Lower lobe of right lung (tissue), 2 donors: ENCODE measurements at regions not wholly inside any gene's neighbourhood (a gene's known extent, or its start where the extent isn't known, plus 50 kb on each side); places are given as distances from the start of the nearest gene placed in this dataset.

Experiments
- ATAC-seq, 2 donors: fragments of 200-7000 bp; cut with Tn5 transposase; one replicate each; pipeline ENCODE4 v1.9.1; 2020 to 2022; ENCODE audit warnings: mild to moderate bottlenecking in 2 of 2, moderate library complexity in 2 of 2
- DNase-seq: peaks from one replicate; pipeline ENCODE4 v3.0.0-alpha.2; 2020
- H3K27ac ChIP-seq: fragments of 200-600 bp; one replicate; pipeline ENCODE4 v1.8.0; 2022
- H3K27me3 ChIP-seq: fragments of 200-600 bp; one replicate; pipeline ENCODE4 v1.8.0; 2022; ENCODE audit warnings: low read depth
- H3K36me3 ChIP-seq: fragments of 200-600 bp; one replicate; pipeline ENCODE4 v1.8.0; 2022; ENCODE audit warnings: mild to moderate bottlenecking
- H3K4me1 ChIP-seq: fragments of 200-600 bp; one replicate; pipeline ENCODE4 v1.8.0; 2022
- H3K4me3 ChIP-seq: fragments of 200-600 bp; one replicate; pipeline ENCODE4 v1.8.0; 2022; ENCODE audit warnings: mild to moderate bottlenecking
- H3K9me3 ChIP-seq: fragments of 200-600 bp; one replicate; pipeline ENCODE4 v1.8.0; 2022
- intact Hi-C: fragments of 100-400 bp; cut with DNase I; formaldehyde crosslinking; loops from one replicate; pipeline ENCODE4 v1.11.0; 2022
- TF ChIP-seq, protein P1 (sequence below): fragments of 200-600 bp; IDR thresholded peaks from one replicate; pipeline ENCODE4 v1.8.0; 2022; ENCODE audit warnings: antibody characterized with exemption, mild to moderate bottlenecking
- donor health status: DM: no; HTN: yes; CAD: no; lungs with severe emphysema.

DNA sequence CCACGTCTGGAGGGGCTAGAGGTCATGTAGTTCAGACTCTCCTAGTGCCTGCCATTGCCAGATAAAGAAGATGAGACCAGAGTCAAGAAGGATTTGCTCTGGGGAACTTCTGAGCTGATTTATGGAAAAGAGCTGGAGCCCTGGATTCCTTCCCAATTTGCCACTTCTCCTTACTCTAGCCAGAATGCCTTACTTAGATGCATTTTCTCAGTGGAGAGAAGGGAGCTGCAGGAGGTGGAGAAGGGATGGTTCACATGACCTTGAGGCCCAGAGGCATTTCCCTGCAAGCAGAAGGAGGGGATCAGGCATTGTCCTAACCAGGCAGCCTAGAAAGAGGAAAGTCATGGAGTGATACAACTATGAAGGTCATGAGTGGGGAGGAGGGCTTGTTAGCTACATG, 122.2 kb downstream of the UNC5CL start:
- intact Hi-C loops: no loop called here
- Histone ChIP-seq H3K27me3 (no peaks in the 10 kb centered on the region), H3K27ac (no peak overlapping the region), H3K9me3 (no peaks in the 10 kb centered on the region), H3K4me1 (no peaks in the 10 kb centered on the region), H3K36me3 (no peaks in the 10 kb centered on the region), H3K4me3 (no peak overlapping the region)
- TF ChIP-seq, protein P1, sequence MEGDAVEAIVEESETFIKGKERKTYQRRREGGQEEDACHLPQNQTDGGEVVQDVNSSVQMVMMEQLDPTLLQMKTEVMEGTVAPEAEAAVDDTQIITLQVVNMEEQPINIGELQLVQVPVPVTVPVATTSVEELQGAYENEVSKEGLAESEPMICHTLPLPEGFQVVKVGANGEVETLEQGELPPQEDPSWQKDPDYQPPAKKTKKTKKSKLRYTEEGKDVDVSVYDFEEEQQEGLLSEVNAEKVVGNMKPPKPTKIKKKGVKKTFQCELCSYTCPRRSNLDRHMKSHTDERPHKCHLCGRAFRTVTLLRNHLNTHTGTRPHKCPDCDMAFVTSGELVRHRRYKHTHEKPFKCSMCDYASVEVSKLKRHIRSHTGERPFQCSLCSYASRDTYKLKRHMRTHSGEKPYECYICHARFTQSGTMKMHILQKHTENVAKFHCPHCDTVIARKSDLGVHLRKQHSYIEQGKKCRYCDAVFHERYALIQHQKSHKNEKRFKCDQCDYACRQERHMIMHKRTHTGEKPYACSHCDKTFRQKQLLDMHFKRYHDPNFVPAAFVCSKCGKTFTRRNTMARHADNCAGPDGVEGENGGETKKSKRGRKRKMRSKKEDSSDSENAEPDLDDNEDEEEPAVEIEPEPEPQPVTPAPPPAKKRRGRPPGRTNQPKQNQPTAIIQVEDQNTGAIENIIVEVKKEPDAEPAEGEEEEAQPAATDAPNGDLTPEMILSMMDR: no peak
- ATAC-seq: no peak
- no peak for DNase-seq

DNA sequence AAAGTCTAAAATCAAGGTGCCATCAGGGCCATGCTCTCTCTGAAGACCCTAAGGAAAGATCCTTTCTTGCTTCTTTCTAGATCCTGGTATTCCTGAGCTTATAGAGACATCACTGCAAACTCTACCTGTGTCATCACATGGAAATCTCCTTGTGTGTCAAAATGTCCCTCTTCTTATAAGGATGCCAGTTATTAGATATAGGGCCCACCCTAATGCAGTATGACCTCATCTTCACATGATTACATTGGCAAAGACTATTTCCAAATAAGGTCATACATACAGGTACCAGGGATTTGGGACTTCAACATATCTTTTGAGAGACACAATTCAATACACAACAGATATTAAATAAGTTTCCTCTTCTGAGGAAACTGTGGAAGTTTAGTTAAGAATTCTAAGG, 123.9 kb downstream of the UNC5CL start:
- Histone ChIP-seq H3K4me3 (no peak overlapping the region), H3K27me3 (no peaks in the 10 kb centered on the region), H3K4me1 (no peaks in the 10 kb centered on the region), H3K9me3 (no peaks in the 10 kb centered on the region), H3K36me3 (no peaks in the 10 kb centered on the region), H3K27ac (no peak overlapping the region)
- intact Hi-C loops: no loop called here
- TF ChIP-seq, protein P1: no peak
- no peak for DNase-seq
- no peak for ATAC-seq

DNA sequence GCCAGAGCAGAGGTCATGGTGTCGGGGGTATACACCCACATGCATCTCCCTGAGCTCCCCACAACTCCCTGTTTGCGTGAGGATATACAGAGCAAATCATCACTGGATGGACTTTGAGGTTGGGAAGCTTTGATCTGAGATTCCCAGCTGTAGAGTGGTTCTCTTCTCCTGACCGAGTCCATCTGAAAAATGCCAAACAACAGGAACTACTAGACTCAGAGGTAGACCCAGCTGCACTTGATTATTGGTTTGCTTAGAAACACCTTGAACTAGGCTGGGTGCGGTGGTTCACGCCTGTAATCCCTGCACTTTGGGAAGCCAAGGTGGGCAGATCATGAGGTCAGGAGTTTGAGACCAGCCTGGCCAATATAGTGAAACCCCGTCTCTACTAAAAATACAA, 125.0 kb downstream of the UNC5CL start:
- TF ChIP-seq, protein P1: no peak
- H3K36me3 ChIP-seq: no peaks in the 10 kb centered on the region
- no peaks in the 10 kb centered on the region for H3K27me3 ChIP-seq
- H3K9me3 ChIP-seq: no peaks in the 10 kb centered on the region
- DNase-seq: no peak
- no peak for ATAC-seq
- no peak overlapping the region for H3K27ac ChIP-seq
- no peak overlapping the region for H3K4me3 ChIP-seq
- intact Hi-C loops: no loop called here
- no peaks in the 10 kb centered on the region for H3K4me1 ChIP-seq

DNA sequence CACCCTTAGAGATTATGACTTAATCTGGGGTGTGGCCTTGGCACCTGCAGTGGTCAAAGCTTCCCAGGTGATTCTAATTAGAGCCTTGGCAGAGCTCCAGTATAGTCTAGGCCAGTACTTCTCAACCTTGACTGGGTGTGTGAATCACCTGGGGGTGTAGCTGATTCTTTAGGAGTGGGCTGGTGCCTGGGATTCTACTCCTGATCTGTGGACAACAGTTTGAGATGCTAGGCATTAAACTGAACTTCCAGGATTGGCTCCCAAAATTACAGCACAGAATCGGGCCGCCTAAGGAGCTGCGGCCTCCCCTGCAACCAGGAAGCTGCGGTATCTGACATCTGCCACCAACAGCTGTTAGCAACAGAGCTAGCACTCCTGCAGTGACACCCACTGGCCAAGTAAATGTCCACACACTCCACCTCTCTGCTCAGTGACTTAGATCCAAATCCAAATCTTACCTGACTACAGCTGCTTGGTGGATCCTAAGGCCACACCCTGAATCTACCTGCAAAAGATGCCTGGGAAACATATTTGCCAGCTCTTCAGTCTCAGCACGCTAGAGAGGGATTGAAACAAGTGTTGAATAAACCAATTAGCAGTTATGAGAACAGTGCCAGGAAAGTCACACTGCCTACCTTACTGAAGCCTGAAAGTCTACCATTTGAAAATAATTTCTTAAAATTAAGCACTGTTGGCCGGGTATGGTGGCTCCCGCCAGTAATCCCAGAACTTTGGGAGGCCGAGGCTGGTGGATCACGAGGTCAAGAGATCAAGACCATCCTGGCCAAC, 126.7 kb downstream of the UNC5CL start:
- Histone ChIP-seq H3K4me1 (no peaks in the 10 kb centered on the region), H3K27me3 (no peaks in the 10 kb centered on the region), H3K27ac (no peak overlapping the region), H3K36me3 (no peaks in the 10 kb centered on the region), H3K9me3 (no peaks in the 10 kb centered on the region), H3K4me3 (no peak overlapping the region)
- ATAC-seq: peak in 1 of 2 donors; percentile 76
- no peak for DNase-seq
- TF ChIP-seq, protein P1: peak; percentile 34
- intact Hi-C loops: no loop called here

DNA sequence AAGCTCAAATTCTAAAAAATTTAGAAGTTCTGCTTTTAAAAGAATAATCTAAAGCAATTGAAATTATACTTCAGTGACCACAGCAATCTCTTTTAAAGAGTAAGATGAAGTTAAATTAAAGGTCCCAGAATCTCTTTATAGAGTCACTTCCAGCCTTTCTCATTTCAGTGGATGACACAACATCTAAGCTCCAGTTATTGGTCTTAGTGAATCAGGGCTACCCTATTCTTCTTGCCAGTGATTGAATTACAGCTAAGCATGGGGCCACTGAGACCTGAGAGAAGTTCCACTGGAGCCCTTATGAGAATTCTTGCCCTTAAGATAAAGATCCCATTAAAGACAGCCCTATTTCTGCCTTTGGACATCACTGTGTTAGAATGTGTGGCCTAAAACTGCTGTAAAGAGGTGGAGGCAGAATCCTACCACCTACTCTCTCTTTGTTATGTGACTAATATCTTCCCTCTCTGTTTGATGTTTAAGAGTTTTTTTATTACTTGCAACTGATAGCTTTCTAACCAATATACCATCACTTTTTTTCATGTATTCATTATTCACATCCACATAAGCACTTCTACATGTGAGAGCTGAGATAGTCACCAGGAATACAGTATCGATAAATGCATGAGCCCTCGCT, 128.6 kb downstream of the UNC5CL start:
- ATAC-seq (no peak), DNase-seq (no peak)
- H3K4me1 ChIP-seq: no peaks in the 10 kb centered on the region
- H3K4me3 ChIP-seq: no peak overlapping the region
- TF ChIP-seq, protein P1: no peak
- no peaks in the 10 kb centered on the region for H3K36me3 ChIP-seq
- intact Hi-C loops: no loop called here
- H3K9me3 ChIP-seq: no peaks in the 10 kb centered on the region
- H3K27ac ChIP-seq: no peak overlapping the region
- no peaks in the 10 kb centered on the region for H3K27me3 ChIP-seq
